B cell (primary cell): ENCODE measurements at regions not wholly inside any gene's neighbourhood (a gene's known extent, or its start where the extent isn't known, plus 50 kb on each side); places are given as distances from the start of the nearest gene placed in this dataset.

Experiments used
- ATAC-seq: fragments of 200-7000 bp; cut with Tn5 transposase; one replicate; pipeline ENCODE4 v1.10.0; 2021; ENCODE audit warnings: low read depth, mild to moderate bottlenecking, moderate number of reproducible peaks, moderate library complexity
- CTCF ChIA-PET: fragments of 350-600 bp; sonication (Branson Sonifier 250); formaldehyde crosslinking; loops from one replicate; lab custom pipeline; 2021; ENCODE audit warnings: antibody characterized with exemption, inconsistent platforms; lab: Charles Lee
- POLR2A ChIA-PET: fragments of 350-600 bp; sonication (Branson Sonifier 250); formaldehyde crosslinking; loops from one replicate; lab custom pipeline; 2021; ENCODE audit warnings: antibody characterized with exemption; lab: Charles Lee
- DNase-seq: peaks from one replicate; pipeline ENCODE4 v3.0.0; 2013
- H2AFZ ChIP-seq: 2 replicates; pipeline ENCODE4 v1.6.1; 2012; ENCODE audit warnings: mild to moderate bottlenecking, low read depth, low read length; ENCODE audit not compliant: insufficient read depth, poor library complexity, severe bottlenecking
- H3K27ac ChIP-seq, 2 donors: 1 replicate in 1 of 2; 2 replicates in 1 of 2; pipeline ENCODE4 v1.5.1; 2012 to 2013; ENCODE audit warnings: low read length in 2 of 2, mild to moderate bottlenecking in 2 of 2, moderate library complexity in 1 of 2
- H3K27me3 ChIP-seq, 4 experiments: fragments of 200-600 bp in 1 of 4; sonication (generic) in 1 of 4; replicated peaks in 1 of 4; 1 replicate in 2 of 4; 2 replicates in 2 of 4; pipeline versions ENCODE4 v1.6.1 to v1.7.0; 2013 to 2016; ENCODE audit warnings: low read length in 3 of 4, mild to moderate bottlenecking in 2 of 4, mixed read lengths in 1 of 4, moderate library complexity in 1 of 4; ENCODE audit not compliant: insufficient read depth in 4 of 4, control insufficient read depth in 3 of 4; ENCODE audit errors: control extremely low read depth in 1 of 4
- H3K36me3 ChIP-seq, 2 experiments: replicated peaks in 1 of 2; 1 replicate in 1 of 2; 2 replicates in 1 of 2; pipeline versions ENCODE4 v1.6.1 to v1.7.1; 2013; ENCODE audit warnings: low read length in 1 of 2; ENCODE audit not compliant: insufficient read depth in 2 of 2, control insufficient read depth in 1 of 2; ENCODE audit errors: control extremely low read depth in 1 of 2, extremely low read depth in 1 of 2
- H3K4me1 ChIP-seq, 2 donors: fragments of 200-600 bp in 1 of 2; sonication (generic) in 1 of 2; 1 replicate in 1 of 2; 2 replicates in 1 of 2; pipeline versions ENCODE4 v1.5.1 to v1.6.1; 2013 to 2017; ENCODE audit warnings: low read length in 2 of 2; ENCODE audit not compliant: control insufficient read depth in 2 of 2, insufficient read depth in 2 of 2
- H3K4me2 ChIP-seq: replicated peaks from 2 replicates; pipeline ENCODE3; 2012; ENCODE audit warnings: mild to moderate bottlenecking, low read depth, low read length; ENCODE audit not compliant: poor library complexity, severe bottlenecking
- H3K4me3 ChIP-seq, 5 experiments: fragments of 200-600 bp in 1 of 5; sonication (generic) in 1 of 5; 1 replicate in 3 of 5; 2 replicates in 2 of 5; pipeline versions ENCODE4 v1.5.1 to v1.7.0; 2011 to 2016; ENCODE audit warnings: low read length in 4 of 5, mild to moderate bottlenecking in 4 of 5, low read depth in 2 of 5, control low read depth in 1 of 5, moderate library complexity in 1 of 5; ENCODE audit not compliant: insufficient read depth in 1 of 5; ENCODE audit errors: control extremely low read depth in 1 of 5, extremely low read depth in 1 of 5
- H3K79me2 ChIP-seq: fragments of 200-600 bp; sonication (generic); one replicate; pipeline ENCODE4 v1.6.0; 2016; ENCODE audit warnings: low read length; ENCODE audit not compliant: control insufficient read depth, insufficient read depth
- H3K9ac ChIP-seq: fragments of 200-600 bp; sonication (generic); 2 replicates; pipeline ENCODE4 v1.6.1; 2017; ENCODE audit warnings: mild to moderate bottlenecking, low read length, moderate library complexity
- H3K9me3 ChIP-seq, 3 donors: one replicate each; pipeline versions ENCODE4 v1.6.1 to v1.7.1; 2013; ENCODE audit warnings: low read length in 2 of 3; ENCODE audit not compliant: control insufficient read depth in 2 of 3, insufficient read depth in 1 of 3; ENCODE audit errors: control extremely low read depth in 1 of 3
- H4K20me1 ChIP-seq: 2 replicates; pipeline ENCODE4 v1.6.0; 2012; ENCODE audit warnings: mild to moderate bottlenecking, low read length; ENCODE audit not compliant: insufficient read depth, control insufficient read depth, poor library complexity, severe bottlenecking
- H3K27ac Mint-ChIP-seq: one replicate; pipeline ENCODE4 v1.8.0; 2021; ENCODE audit warnings: mixed read lengths
- H3K27me3 Mint-ChIP-seq: one replicate; pipeline ENCODE4 v1.8.0; 2021; ENCODE audit warnings: mixed read lengths
- H3K4me1 Mint-ChIP-seq: one replicate; pipeline ENCODE4 v1.8.0; 2021; ENCODE audit warnings: mixed read lengths
- H3K4me3 Mint-ChIP-seq: one replicate; pipeline ENCODE4 v1.8.0; 2021; ENCODE audit warnings: mixed read lengths
- H3K9me3 Mint-ChIP-seq: one replicate; pipeline ENCODE4 v1.8.0; 2022; ENCODE audit warnings: mixed read lengths; ENCODE audit not compliant: insufficient read depth
- EZH2 ChIP-seq: IDR thresholded peaks from 2 replicates; pipeline ENCODE4 v1.6.1; 2012; ENCODE audit warnings: borderline replicate concordance, low read depth, mild to moderate bottlenecking, moderate library complexity, low read length; ENCODE audit not compliant: insufficient read depth, poor library complexity, severe bottlenecking
- WGBS: methylation state at CpG from one replicate; pipeline ENCODE4 v1.1.5; 2013; ENCODE audit warnings: missing lambda C conversion rate; ENCODE audit not compliant: insufficient coverage; 5-methylcytosine and 5-hydroxymethylcytosine counted together
- intact Hi-C: fragments of 100-400 bp; cut with micrococcal nuclease; formaldehyde crosslinking; loops from one replicate; pipeline ENCODE4 v1.10.0; 2022
- TF ChIP-seq, protein P1 (sequence below): fragments of 200-600 bp; IDR thresholded peaks from one replicate; pipeline ENCODE4 v1.8.0; 2022; ENCODE audit warnings: antibody characterized with exemption, mild to moderate bottlenecking

GRCh38 chr4:58723954-58724353 lies 1613.8 kb upstream of the IGFBP7 start:
- Histone ChIP-seq H3K9me3 (peaks cover 0 to 10% (median 0%) of the 10 kb centered on the region in 3 donors), H3K27ac (no peak overlapping the region), H3K9ac (no peak overlapping the region), H3K27me3 (no peaks in the 10 kb centered on the region), H3K4me2 (no peak overlapping the region), H3K36me3 (no peaks in the 10 kb centered on the region), H3K4me1 (no peaks in the 10 kb centered on the region), H3K79me2 (no peaks in the 10 kb centered on the region), H2AFZ (no peak overlapping the region), H4K20me1 (no peaks in the 10 kb centered on the region), H3K4me3 (no peak overlapping the region)
- H3K27me3 Mint-ChIP-seq = no peaks in the 10 kb centered on the region
- no peak overlapping the region for H3K27ac Mint-ChIP-seq
- POLR2A ChIA-PET = no interaction called here
- 92% methylated on average over 14 of the region's 15 CpGs for WGBS
- CTCF ChIA-PET = no interaction called here
- no peak overlapping the region for H3K4me3 Mint-ChIP-seq
- intact Hi-C loops = no loop called here
- TF ChIP-seq, protein P1, sequence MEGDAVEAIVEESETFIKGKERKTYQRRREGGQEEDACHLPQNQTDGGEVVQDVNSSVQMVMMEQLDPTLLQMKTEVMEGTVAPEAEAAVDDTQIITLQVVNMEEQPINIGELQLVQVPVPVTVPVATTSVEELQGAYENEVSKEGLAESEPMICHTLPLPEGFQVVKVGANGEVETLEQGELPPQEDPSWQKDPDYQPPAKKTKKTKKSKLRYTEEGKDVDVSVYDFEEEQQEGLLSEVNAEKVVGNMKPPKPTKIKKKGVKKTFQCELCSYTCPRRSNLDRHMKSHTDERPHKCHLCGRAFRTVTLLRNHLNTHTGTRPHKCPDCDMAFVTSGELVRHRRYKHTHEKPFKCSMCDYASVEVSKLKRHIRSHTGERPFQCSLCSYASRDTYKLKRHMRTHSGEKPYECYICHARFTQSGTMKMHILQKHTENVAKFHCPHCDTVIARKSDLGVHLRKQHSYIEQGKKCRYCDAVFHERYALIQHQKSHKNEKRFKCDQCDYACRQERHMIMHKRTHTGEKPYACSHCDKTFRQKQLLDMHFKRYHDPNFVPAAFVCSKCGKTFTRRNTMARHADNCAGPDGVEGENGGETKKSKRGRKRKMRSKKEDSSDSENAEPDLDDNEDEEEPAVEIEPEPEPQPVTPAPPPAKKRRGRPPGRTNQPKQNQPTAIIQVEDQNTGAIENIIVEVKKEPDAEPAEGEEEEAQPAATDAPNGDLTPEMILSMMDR = no peak
- no peak for TF ChIP-seq EZH2
- no peaks in the 10 kb centered on the region for H3K4me1 Mint-ChIP-seq
- ATAC-seq (no peak), DNase-seq (no peak)
- peaks cover 9% of the 10 kb centered on the region for H3K9me3 Mint-ChIP-seq

- no peak overlapping the region for H3K4me3 Mint-ChIP-seq
- no peak overlapping the region for H2AFZ ChIP-seq
- DNase-seq (no peak), ATAC-seq (no peak)
- no peaks in the 10 kb centered on the region for H3K27me3 ChIP-seq
- no peak overlapping the region for H3K27ac Mint-ChIP-seq
- POLR2A ChIA-PET = no interaction called here
- CTCF ChIA-PET = no interaction called here
- H3K9ac ChIP-seq = no peak overlapping the region
- TF ChIP-seq, protein P1 = no peak
- no peak for TF ChIP-seq EZH2
- intact Hi-C loops = no loop called here
- no peak overlapping the region for H3K27ac ChIP-seq
- no peaks in the 10 kb centered on the region for H3K9me3 Mint-ChIP-seq
- H3K9me3 ChIP-seq = no peaks in the 10 kb centered on the region
- no peaks in the 10 kb centered on the region for H3K27me3 Mint-ChIP-seq
- H3K36me3 ChIP-seq = no peaks in the 10 kb centered on the region
- H4K20me1 ChIP-seq = no peaks in the 10 kb centered on the region
- H3K4me2 ChIP-seq = no peak overlapping the region
- H3K4me1 Mint-ChIP-seq = no peaks in the 10 kb centered on the region
- H3K4me1 ChIP-seq = no peaks in the 10 kb centered on the region
- H3K79me2 ChIP-seq = no peaks in the 10 kb centered on the region
- H3K4me3 ChIP-seq = no peak overlapping the region
Measured at GRCh38 chr4:58711039-58711438, 1600.9 kb upstream of the IGFBP7 start.
